HG03103 (cell line): ENCODE measurements at regions not wholly inside any gene's neighbourhood (a gene's known extent, or its start where the extent isn't known, plus 50 kb on each side); places are given as distances from the start of the nearest gene placed in this dataset.
"Not testable (repeated sequence)": the region's sequence is repeated elsewhere in the genome, so short reads cannot be mapped to it uniquely, and the experiment has no call there.

Experiments used
- ATAC-seq: cut with Tn5 transposase; IDR thresholded peaks from one replicate; pipeline ENCODE4 v1.9.1; 2021; ENCODE audit warnings: low read depth; ENCODE audit not compliant: unreplicated experiment

DNA sequence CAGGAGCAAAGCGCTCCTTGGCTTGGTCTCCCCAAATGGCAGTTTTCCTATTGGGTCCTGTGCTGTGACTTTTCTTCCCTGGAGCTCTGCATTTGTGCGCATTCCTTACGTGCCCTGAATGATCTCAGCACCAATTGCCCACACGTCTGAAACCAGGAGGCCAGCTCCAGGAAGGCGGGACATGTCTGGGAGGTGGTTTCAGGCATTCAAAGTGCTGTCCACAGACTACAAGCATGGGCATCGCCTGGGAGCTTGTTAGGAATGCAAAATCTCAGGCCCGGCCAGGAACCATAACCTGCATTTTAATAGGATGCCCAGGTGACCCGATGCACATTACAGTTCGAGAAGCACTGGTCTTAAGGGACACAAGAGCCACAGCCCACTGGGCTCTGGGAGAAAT, 239.6 kb downstream of the ANKRD60 start:
- ATAC-seq: no peak

DNA sequence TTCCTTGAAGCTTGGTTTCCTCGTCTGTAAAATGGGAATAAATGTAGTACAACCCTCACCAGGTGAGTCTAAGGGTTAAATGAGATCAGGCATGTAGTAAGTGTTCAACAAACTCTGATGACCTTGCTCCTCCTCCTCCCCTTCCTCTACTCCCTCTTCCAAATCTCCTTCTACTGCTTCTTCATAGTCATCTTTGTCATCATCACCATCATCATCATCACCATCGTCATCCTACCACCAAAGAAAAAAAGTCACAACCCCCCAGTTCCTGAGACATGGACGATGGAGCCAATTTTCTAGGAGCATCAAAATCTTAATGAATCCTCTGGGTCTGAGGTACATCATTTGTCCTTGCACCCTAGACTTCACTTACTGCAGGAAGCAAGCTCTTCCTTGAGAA, 240.0 kb downstream of the ANKRD60 start:
- ATAC-seq: no peak

DNA sequence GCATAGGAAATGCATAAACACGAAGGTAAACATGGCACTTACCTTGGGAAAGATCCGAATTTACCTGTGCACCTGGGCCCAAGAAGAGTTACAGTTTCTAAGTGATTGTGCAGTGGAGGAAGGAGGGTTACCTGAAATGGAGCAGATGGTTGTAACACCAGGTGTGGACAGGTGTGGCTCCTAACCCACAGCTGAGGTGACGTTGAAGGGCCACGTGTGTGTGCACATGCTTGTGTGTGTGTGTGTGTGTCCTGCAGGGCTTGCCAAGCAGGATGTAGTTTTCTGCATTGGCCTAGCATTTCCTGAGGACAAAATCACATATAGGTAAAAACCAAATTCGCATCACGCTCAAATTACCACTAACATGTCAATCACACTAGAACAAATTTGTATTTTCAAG, 240.8 kb downstream of the ANKRD60 start:
- ATAC-seq: no peak

DNA sequence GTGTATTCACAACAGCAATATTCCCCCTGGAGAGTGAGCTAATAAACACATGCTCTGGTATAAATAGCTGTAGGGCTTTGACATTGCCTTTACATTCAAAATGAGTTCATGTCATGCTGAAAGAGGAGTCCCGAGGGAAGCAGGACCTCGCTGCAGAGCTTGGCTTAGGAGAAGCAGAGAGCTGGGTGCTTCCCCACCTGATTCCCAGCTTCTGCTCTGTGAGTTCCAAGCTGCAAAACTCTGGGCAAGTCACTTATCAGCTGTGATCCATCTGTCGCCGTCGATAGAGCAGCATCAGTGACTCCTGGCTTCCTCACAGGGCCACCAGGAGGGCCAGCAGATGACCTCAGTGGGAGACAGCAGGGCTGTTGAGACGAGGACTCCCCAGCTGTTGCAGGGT, 241.8 kb downstream of the ANKRD60 start:
- no peak for ATAC-seq

DNA sequence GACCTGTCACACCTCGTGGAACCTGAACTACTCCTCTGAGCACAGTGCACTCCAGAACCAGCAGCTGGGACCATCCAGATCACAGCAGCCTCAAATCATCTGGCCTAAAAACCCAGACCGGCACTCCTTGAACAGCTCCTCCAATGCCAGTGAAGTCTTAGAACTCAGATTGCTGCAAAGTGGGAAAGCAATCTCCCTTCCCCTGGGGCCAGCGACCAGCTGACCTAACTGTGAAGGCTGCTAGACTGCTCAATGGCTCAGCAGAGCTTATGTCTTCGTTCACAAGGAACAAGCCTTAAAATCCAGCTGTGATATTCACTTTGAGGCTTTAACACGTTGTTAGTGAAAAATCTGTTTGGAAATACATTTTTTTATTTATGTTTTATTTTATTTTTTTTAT, 243.2 kb downstream of the ANKRD60 start:
- ATAC-seq: no peak

DNA sequence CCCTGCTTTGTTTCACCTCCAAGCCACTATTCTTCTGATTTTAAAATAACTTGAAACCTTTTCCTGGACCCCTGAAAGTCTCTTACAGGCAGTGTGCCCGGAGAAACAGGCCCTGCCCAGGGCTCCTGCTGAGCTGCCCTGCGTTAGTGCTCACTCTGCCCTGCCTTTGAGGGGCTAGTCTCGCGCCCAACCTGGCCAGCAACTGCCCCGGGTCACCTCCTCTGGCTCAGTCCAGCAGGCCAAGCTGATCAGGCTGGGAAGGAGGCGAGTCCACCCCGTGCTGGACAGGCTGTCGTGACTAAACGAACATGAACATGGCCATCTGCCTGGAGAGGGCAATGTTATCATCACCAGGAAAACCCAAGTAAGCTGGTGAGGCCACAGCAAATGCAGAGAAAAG, 245.4 kb downstream of the ANKRD60 start:
- no peak for ATAC-seq

DNA sequence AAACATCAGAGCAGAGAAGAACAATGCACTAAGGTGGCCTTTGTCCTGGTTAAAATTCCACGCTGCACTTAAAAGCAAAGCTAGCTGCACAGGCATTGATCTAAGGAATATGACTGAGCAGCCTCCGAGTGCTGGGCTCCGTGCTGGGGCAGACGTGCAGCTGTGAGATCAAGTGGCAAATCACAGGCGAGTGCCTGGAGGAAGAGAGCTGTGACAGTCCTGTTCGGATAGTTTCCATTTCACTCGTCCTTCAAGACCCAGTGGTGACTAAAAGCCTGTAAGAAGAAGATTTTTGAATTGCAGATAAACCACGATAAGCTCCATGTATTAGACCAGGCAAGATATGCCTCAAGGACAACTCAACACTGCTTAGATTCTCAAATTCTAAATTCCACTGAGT, 247.9 kb downstream of the ANKRD60 start:
- ATAC-seq: no peak

DNA sequence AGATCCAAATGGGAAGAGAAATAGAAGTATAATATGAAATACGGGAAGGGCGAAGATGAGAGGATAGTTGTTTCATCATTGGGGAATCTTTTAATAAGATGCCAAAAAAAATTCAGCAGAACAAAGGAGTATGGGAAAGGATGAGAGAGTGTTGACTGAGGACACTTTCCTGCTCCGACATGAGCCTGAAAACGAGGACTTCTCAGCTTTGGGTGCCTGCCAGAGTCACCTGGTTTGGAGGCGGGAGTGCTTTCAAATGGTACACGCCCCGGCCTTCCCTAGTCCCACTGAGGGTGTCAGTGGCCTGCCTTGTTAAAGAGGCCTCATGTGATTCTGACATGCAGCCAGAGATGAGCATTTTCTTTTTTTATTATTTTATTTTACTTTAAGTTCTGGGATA, 250.9 kb downstream of the ANKRD60 start:
- ATAC-seq: no peak

DNA sequence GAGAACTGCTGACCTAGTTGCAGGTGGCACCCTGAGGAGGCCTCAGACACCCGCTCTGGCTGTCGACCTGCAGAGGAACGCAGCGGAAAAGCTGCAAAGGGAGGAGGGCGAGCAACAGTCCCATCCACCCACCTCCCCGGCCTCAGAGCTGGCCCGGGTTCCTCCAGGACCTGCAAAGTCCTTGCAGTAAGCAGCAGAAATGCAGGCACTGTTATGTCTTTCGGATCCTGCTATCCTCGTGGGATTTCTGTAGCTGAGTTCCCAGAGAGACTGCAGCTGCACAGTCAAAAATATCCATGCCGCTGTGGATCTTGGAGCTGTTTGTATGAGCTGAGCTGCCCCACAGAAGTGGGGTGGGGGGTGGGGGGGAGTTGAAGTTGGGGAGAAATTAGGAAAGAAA, 251.3 kb downstream of the ANKRD60 start:
- no peak for ATAC-seq

DNA sequence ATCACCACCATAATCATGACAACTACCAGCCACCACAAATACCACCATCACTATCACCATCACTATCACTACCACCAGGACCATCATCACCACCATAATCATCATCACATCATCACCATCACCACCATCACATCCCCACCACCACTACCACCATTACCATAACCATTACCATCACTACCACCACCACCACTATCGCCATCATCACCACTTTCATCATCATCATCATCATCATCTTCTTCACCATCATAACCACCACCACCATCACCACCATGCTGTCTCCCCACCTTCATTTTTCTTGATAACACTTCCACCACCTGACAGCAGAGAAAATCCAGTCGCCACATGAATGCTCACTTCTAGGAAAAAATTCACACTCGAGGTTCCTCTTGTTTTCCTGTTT, 253.6 kb downstream of the ANKRD60 start:
- no peak for ATAC-seq

DNA sequence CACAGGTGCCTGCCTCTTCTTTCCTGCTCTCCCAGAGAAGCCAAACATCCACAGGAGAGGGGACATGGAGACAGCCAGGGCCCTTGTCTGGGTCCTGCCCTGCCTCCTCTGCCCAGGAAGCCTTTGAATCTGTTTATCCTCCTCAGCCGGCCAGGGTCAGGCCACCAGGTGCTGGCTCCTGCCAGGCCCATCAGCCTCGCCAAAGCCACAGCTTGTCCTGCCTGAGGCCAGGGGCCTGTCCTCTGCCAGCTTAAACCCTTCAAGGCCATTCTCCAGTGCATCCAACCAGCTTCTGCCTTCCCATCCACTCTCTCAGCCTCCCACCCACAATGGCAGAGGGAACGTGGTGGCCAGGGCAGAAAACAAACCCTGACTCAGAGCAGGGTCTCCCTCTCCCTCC, 254.6 kb downstream of the ANKRD60 start:
- ATAC-seq: no peak

DNA sequence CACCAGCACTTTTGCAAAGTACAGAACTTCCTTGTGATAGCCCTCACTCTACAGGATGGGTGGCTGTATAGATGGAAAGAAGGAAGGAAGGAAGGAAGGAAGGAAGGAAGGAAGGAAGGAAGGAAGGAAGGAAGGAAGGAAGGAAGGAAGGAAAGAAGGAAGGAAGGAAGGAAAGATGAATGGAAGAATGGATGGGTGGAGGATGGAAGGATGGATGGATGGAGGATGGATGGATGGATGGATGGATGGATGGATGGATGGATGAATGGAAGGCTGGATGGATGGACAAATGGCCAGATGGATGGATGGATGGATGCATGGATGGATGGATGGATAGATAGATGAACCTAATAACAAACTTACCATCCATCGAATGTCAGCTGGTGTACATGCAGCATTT, 256.9 kb downstream of the ANKRD60 start:
- not testable (repeated sequence) for ATAC-seq

DNA sequence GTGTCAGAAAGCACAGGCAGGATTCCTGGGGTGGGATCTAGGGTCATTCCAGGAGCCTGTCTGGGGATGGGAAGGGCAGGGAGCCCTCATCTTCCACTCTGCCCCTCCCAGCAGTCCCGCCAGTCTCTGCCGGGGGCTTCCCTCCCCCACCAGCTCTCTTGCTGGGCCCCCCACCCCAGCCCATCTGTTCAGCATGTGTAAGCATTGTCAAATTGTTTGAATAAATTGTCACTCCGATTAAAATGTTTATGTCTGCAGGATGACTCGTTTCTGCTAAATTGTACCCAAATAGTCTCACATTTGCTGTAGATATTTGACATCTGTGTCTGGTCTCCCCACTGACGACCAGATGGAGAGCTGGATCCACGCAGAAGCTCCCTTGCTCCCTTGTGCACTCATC, 257.6 kb downstream of the ANKRD60 start:
- ATAC-seq: no peak

DNA sequence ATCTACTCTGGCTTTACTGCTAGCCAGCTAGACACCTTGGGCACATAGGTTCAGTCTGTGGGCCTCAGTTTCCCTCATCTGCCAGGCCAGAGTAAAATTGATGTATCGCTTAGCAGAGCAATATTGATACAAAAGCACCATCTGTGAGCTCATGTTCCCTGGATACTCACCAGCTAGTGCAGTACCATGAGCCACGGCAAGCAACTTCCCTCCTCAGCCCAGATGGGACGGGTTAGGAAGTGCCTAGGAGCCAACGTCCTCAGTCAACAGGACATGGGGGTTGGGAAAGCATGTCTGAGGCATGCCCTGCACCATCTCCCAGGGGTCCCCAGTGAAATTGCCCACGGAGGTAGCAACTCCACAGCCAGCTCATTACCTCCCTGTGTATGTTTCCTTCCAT, 258.3 kb downstream of the ANKRD60 start:
- no peak for ATAC-seq

DNA sequence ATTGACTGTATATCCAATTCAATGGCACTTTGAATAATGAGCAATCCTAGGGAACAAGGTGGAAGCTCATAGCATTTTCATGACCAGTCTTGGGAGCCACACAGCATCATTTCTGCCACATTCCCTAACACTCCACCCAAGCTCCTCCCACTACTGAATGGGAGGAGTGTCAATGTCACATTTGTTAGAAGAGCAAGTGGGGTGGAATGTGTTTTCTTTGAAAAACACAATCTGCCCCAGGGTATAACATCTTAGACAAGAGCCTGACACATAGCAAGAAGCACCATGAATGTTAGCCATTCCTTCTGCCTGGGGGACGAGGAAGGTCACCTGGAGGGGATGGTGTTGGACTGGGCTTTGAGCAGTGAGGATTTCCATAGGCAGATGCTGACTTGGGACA, 258.3 kb upstream of the PMEPA1 start:
- no peak for ATAC-seq

DNA sequence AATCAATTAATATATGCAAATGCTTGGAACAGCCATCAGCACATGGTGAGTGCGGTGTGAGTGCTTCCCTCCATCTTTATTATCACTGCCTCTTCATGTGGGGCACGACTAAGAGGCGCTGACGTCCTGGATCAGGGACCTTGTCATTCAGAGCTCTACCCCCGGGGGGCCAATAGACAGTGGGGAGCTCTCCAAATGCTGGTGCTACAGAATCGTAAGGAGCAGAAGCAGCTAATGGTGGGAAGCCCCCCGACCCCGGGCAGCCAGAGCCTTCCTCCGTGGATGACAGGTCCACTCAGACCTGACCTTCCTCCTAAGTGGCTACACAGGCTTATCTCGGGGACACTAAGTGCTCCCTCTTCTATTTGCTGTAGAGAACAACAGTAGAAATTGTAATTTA, 257.5 kb upstream of the PMEPA1 start:
- ATAC-seq: no peak

DNA sequence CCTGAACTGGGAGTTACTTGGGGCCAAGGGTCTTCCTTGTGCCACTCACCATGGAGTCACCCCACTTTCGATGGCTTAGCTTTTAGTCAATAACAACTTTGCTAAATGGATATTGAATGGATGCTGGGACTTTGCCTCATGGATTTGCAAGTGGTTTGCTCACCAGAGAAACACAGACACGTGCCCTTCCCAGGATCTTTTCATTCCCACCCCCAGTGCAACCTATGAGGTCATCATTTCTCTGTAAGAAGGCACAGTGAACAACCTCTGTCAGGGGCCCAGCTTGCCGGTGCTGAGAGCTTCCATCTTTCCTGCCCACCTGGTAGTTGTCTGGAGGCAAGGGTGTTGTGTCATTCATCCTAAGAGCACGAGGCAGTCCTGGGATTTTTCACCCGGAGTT, 256.8 kb upstream of the PMEPA1 start:
- ATAC-seq: no peak

DNA sequence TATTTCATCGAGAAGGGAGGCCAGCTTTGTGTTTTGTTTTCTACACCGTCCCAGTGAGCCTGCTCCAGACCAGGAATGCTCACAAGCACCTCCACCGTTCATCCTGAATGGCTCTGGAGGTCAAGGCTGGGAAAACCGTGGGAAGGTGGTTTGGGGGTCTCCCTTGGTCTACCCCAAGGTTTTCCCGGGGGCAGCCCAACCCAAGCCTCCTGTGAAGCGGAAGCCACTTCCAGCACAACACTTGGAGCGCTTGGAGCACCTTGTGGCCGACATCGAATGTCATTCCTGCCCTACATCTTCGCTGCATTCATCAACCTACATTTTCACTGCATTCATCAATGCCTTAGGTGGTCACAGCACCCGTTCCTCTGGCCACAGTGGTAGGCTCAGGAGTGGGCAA, 255.6 kb upstream of the PMEPA1 start:
- ATAC-seq: no peak

DNA sequence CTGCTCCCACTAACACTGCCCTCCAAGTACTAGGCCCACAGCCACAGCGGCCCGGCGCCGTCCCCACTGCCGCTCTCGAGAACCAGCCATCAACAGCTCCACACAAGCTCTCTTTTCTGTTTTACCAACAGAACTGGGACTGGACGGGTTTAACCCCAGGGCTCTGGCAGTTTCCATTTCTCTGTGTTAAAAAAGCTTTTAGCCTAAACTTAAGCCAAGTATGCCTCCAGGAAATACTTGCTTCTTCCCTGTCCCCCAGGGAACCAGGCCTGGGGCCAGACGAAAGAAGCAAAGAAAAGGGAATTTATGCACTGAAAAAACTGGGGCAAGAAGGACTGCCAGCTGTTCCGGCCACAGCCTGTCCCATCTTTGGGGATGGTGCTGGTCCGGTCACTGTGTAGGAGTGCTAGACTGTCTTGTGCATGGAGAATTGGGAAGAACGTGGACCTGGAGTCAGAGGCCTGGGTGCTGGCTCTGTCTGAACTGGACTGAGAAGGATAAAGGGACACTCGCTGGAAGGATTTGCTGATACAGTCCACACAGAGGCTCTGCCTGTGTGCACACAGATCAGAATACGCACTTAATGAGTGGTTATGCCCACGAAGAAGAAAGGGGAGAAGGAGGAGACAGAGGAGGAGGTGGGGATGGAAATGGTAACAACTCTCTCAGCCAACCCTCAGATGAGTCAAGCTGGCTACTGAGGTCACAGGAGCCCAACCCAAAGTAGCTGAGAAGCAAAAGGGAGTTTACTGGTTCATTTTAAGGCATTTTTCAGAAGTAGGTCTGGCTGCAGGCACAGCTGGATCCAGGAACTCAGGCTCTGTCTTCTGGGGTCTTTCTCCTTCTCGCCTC, 254.4 kb upstream of the PMEPA1 start:
- no peak for ATAC-seq

DNA sequence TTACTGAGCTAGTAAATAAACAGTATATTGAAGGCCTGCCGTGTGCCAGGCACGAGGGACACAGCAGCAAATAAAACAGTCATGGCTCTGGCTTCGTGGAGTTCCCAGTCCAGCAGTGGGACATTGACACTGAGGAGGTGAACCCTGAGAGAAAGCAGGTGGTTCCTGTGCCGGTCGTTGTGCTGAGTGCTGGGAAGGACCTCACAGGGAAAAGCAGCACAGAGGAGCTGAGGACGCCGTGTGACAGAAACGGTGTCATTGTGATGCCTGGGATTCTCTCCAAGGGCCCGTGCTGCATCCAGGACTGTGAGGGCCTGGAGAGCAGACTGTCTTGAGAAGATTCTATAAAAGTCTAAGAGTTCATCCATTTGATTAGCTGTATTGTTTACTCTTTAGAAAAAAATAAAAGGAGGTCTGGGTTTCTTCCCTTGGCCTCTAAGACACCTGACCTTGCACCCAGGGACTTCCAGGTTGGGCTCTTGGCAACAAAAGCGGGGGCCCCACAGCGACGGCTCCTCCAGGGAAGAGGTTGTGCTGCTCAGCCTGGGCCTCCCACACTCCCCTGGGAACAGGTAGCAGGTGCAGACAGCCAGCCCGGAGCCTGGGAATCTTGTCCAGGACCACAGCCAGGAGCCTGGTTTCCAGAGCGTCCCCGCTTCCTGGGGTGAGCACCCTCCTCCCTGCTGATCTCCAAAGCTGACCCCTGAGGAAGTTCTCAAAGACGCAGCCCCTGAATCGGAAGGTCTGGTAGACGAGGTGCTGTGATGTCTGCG, 251.2 kb upstream of the PMEPA1 start:
- no peak for ATAC-seq

DNA sequence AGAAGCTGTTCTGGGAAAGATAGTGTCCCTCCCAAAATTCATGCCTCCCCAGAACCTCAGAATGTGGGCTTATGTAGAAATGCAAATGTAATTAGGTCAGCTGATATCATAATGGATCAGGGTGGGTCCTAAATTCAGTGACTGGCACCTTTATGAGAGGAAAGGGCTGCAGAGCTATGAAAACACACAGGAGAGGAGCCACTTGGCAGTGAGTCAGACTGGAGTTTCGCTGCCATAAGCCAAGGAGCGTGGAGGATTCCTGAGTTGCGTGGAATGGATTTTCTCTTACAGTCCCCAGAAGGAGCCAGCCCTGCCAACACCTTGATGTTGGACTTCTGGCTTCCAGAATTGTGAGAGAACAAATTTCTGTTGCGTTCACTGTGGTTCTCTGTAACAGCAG, 249.8 kb upstream of the PMEPA1 start:
- ATAC-seq: no peak

DNA sequence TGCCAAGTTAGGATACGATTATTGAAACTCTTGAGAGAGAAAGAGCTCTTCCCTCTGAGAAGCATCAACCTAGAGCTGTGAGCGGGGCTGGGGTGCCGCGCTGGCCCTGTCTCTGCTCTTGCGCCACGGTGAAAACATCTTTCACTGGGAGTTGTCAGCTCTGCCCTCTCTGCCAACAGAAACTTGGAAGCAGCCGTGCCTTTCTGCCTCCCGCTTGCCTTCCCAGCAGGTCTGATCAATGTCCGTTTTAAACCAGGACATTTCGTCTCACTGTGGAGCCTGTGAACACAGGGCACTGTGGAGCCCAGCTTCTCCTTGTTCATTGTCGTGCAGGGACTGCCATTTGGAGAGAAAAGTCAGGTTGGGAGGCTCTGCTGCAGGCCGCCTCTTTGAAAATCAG, 249.2 kb upstream of the PMEPA1 start:
- no peak for ATAC-seq
